ENCODE measurements at regions not wholly inside any gene's neighbourhood (a gene's known extent, or its start where the extent isn't known, plus 50 kb on each side); places are given as distances from the start of the nearest gene placed in this dataset.

GRCh38 chr1:55932402-55932801, 647.0 kb downstream of the PLPP3 start:
- TF ChIP-seq EZH2 (IDR thresholded peaks at IDR 0.05; ENCODE audit: insufficient read depth, poor library complexity, severe bottlenecking) (no peak), EZH2phosphoT487 (IDR thresholded peaks at IDR 0.05; ENCODE audit: insufficient read depth, low read depth) (no peak)
